ENCODE measurements at regions not wholly inside any gene's neighbourhood (a gene's known extent, or its start where the extent isn't known, plus 50 kb on each side); places are given as distances from the start of the nearest gene placed in this dataset.

GRCh38 chr1:90839323-90839722 is 122.2 kb upstream of the BARHL2 start:
- TF ChIP-seq CTCF (IDR thresholded peaks at IDR 0.05), result no peak
- TF ChIP-seq POLR2A (IDR thresholded peaks at IDR 0.05), result no peak

Data from tibial nerve (tissue), 3 donors.